ENCODE measurements at regions not wholly inside any gene's neighbourhood (a gene's known extent, or its start where the extent isn't known, plus 50 kb on each side); places are given as distances from the start of the nearest gene placed in this dataset.

GRCh38 chr1:228867108-228867950 lies 132.1 kb downstream of the RHOU start:
- Histone ChIP-seq H3K4me3 (ENCODE audit: low read depth, low read length) (no peak overlapping the region), H3K36me3 (ENCODE audit: control insufficient read depth, insufficient read depth, low read length) (no peaks in the 10 kb centered on the region), H3K4me1 (no peaks in the 10 kb centered on the region), H3K9me3 (ENCODE audit: control insufficient read depth, low read length) (no peaks in the 10 kb centered on the region), H3K27me3 (ENCODE audit: control insufficient read depth, insufficient read depth, low read length) (no peaks in the 10 kb centered on the region), H2AFZ (no peak overlapping the region), H3K79me2 (no peaks in the 10 kb centered on the region), H3K27ac (no peak overlapping the region), H3K4me2 (ENCODE audit: low read length) (no peak overlapping the region), H3K9ac (no peak overlapping the region)
- TF ChIP-seq CTCF (IDR thresholded peaks at IDR 0.05): no peak

- no peaks in the 10 kb centered on the region for H3K4me1 ChIP-seq
- H3K9me3 ChIP-seq (ENCODE audit: control insufficient read depth, low read length): no peaks in the 10 kb centered on the region
- H3K79me2 ChIP-seq: no peaks in the 10 kb centered on the region
- H3K27ac ChIP-seq: no peak overlapping the region
- no peak overlapping the region for H2AFZ ChIP-seq
- H3K27me3 ChIP-seq (ENCODE audit: control insufficient read depth, insufficient read depth, low read length): no peaks in the 10 kb centered on the region
- H3K4me3 ChIP-seq (ENCODE audit: low read depth, low read length): no peak overlapping the region
- TF ChIP-seq CTCF (IDR thresholded peaks at IDR 0.05): no peak
- no peak overlapping the region for H3K9ac ChIP-seq
- H3K36me3 ChIP-seq (ENCODE audit: control insufficient read depth, insufficient read depth, low read length): no peaks in the 10 kb centered on the region
- no peak overlapping the region for H3K4me2 ChIP-seq (ENCODE audit: low read length)
These were observed 132.9 kb downstream of the RHOU start for GRCh38 chr1:228867951-228868730.

GRCh38 chr1:228868731-228869024 lies 133.4 kb downstream of the RHOU start:
- Histone ChIP-seq H3K36me3 (ENCODE audit: control insufficient read depth, insufficient read depth, low read length) (no peaks in the 10 kb centered on the region), H3K4me1 (no peaks in the 10 kb centered on the region), H2AFZ (no peak overlapping the region), H3K79me2 (no peaks in the 10 kb centered on the region), H3K9ac (no peak overlapping the region), H3K27ac (no peak overlapping the region), H3K9me3 (ENCODE audit: control insufficient read depth, low read length) (no peaks in the 10 kb centered on the region), H3K4me3 (ENCODE audit: low read depth, low read length) (no peak overlapping the region), H3K4me2 (ENCODE audit: low read length) (no peak overlapping the region), H3K27me3 (ENCODE audit: control insufficient read depth, insufficient read depth, low read length) (no peaks in the 10 kb centered on the region)
- TF ChIP-seq CTCF (IDR thresholded peaks at IDR 0.05): no peak

GRCh38 chr1:228869312-228869824 lies 134.1 kb downstream of the RHOU start:
- TF ChIP-seq CTCF (IDR thresholded peaks at IDR 0.05): no peak
- no peaks in the 10 kb centered on the region for H3K4me1 ChIP-seq
- no peaks in the 10 kb centered on the region for H3K9me3 ChIP-seq (ENCODE audit: control insufficient read depth, low read length)
- H3K27ac ChIP-seq: no peak overlapping the region
- no peak overlapping the region for H2AFZ ChIP-seq
- H3K4me3 ChIP-seq (ENCODE audit: low read depth, low read length): no peak overlapping the region
- H3K79me2 ChIP-seq: no peaks in the 10 kb centered on the region
- no peaks in the 10 kb centered on the region for H3K27me3 ChIP-seq (ENCODE audit: control insufficient read depth, insufficient read depth, low read length)
- no peak overlapping the region for H3K4me2 ChIP-seq (ENCODE audit: low read length)
- H3K36me3 ChIP-seq (ENCODE audit: control insufficient read depth, insufficient read depth, low read length): no peaks in the 10 kb centered on the region
- no peak overlapping the region for H3K9ac ChIP-seq

Measured in parathyroid adenoma (tissue), 2 donors.